Transverse colon (tissue), 4 donors: ENCODE measurements at regions not wholly inside any gene's neighbourhood (a gene's known extent, or its start where the extent isn't known, plus 50 kb on each side); places are given as distances from the start of the nearest gene placed in this dataset.
A peak's percentile ranks its signal among the peaks of the same experiment; 100 is the strongest.

Source experiments
- DNase-seq: peaks from one replicate; pipeline ENCODE4 v3.0.0-alpha.2; 2019
- H3K27ac ChIP-seq, 4 donors: fragments of 200-600 bp; sonication (generic); 2 replicates each; pipeline ENCODE4 v1.5.1; 2016 to 2018; ENCODE audit warnings: inconsistent platforms in 4 of 4
- H3K27me3 ChIP-seq: fragments of 200-600 bp; sonication (generic); 2 replicates; pipeline ENCODE4 v1.5.1; 2017; ENCODE audit warnings: inconsistent platforms
- H3K36me3 ChIP-seq, 4 donors: fragments of 200-600 bp; sonication (generic); 2 replicates each; pipeline ENCODE4 v1.5.1; 2017 to 2019; ENCODE audit warnings: inconsistent platforms in 4 of 4
- H3K4me1 ChIP-seq, 4 donors: fragments of 200-600 bp; sonication (generic); 2 replicates each; pipeline ENCODE4 v1.5.1; 2017 to 2020; ENCODE audit warnings: inconsistent platforms in 4 of 4
- H3K4me3 ChIP-seq, 4 donors: fragments of 200-600 bp; sonication (generic); 1 replicate in 1 of 4; 2 replicates in 3 of 4; pipeline versions ENCODE4 v1.5.1 to v1.6.1; 2017 to 2019; ENCODE audit warnings: inconsistent platforms in 4 of 4
- H3K9me3 ChIP-seq, 2 donors: fragments of 200-600 bp; sonication (generic); 2 replicates each; pipeline ENCODE4 v1.5.1; 2017 to 2019; ENCODE audit warnings: inconsistent platforms in 2 of 2
- EP300 ChIP-seq: sonication (generic); formaldehyde crosslinking; IDR thresholded peaks from one replicate; pipeline ENCODE4 v1.6.1; 2017; ENCODE audit warnings: antibody characterized with exemption, low read depth
- POLR2A ChIP-seq: fragments of 450-650 bp; IDR thresholded peaks from one replicate; pipeline ENCODE4 v1.6.1; 2016; ENCODE audit warnings: antibody characterized with exemption, mild to moderate bottlenecking, moderate library complexity
- POLR2AphosphoS5 ChIP-seq, 3 donors: sonication (generic); formaldehyde crosslinking; IDR thresholded peaks; one replicate each; pipeline ENCODE4 v1.6.1; 2016; ENCODE audit warnings: antibody characterized with exemption in 3 of 3
- WGBS, 2 donors: methylation state at CpG; one replicate each; pipeline ENCODE4 v1.1.5; 2018; ENCODE audit warnings: low coverage in 1 of 2; 5-methylcytosine and 5-hydroxymethylcytosine counted together
- in situ Hi-C, 4 donors: fragments of 200-750 bp; cut with MboI; loops; one replicate each; pipeline versions ENCODE4 v1.15.0 to v1.15.1; 2017; ENCODE audit warnings: low sequenced_read_pairs in 3 of 4, low pct_ligation_motif_present in 1 of 4, low pct_unique_long_range_greater_than_20kb in 1 of 4
- intact Hi-C: fragments of 100-400 bp; cut with DNase I; formaldehyde crosslinking; loops from one replicate; pipeline ENCODE4 v1.15.1; 2023; ENCODE audit warnings: low total_unique reads
- TF ChIP-seq, protein P1 (sequence below), 5 experiments: fragments of 200-600 bp in 3 of 5; fragments of 450-650 bp in 2 of 5; sonication (generic) in 3 of 5; IDR thresholded peaks; 1 replicate in 2 of 5; 2 replicates in 3 of 5; pipeline ENCODE4 v1.5.1; 2016 to 2017; ENCODE audit warnings: antibody characterized with exemption in 5 of 5, inconsistent platforms in 3 of 5, mild to moderate bottlenecking in 2 of 5, moderate library complexity in 1 of 5

DNA sequence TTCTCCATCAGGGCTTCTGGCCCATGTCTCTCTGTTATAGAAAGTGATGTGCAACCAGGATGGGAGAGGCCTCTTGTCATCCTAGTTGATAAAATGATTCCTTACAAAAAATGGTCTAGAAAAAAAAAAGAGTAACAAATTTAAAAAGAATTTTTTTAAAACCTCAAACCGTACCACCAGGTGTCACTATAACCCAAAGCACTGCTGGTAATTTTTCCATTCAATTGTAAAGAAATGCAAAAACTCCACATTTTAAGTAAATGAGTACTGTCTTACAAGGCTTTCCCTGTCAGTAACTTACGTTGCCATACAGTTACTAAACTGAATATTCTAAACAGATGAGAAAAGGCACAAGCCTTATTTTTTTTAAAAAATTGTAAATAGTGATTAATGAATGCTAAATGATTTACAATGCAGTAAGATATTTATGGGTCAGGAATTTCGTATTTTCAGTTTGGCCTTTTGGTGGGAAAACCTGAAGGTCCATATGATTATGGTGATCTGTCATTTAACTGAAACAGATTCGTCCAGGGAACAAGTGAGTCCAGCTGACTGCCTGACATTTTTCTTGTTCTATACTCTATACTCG lies 95.4 kb downstream of the OGFRL1 start:
- TF ChIP-seq, protein P1, sequence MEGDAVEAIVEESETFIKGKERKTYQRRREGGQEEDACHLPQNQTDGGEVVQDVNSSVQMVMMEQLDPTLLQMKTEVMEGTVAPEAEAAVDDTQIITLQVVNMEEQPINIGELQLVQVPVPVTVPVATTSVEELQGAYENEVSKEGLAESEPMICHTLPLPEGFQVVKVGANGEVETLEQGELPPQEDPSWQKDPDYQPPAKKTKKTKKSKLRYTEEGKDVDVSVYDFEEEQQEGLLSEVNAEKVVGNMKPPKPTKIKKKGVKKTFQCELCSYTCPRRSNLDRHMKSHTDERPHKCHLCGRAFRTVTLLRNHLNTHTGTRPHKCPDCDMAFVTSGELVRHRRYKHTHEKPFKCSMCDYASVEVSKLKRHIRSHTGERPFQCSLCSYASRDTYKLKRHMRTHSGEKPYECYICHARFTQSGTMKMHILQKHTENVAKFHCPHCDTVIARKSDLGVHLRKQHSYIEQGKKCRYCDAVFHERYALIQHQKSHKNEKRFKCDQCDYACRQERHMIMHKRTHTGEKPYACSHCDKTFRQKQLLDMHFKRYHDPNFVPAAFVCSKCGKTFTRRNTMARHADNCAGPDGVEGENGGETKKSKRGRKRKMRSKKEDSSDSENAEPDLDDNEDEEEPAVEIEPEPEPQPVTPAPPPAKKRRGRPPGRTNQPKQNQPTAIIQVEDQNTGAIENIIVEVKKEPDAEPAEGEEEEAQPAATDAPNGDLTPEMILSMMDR (IDR thresholded peaks at IDR 0.05) = peak; percentile 47 to 67 (median 55)
- no peak for TF ChIP-seq POLR2A
- WGBS, 2 donors = 36 to 39% methylated on average over 5 of the region's 5 CpGs

DNA sequence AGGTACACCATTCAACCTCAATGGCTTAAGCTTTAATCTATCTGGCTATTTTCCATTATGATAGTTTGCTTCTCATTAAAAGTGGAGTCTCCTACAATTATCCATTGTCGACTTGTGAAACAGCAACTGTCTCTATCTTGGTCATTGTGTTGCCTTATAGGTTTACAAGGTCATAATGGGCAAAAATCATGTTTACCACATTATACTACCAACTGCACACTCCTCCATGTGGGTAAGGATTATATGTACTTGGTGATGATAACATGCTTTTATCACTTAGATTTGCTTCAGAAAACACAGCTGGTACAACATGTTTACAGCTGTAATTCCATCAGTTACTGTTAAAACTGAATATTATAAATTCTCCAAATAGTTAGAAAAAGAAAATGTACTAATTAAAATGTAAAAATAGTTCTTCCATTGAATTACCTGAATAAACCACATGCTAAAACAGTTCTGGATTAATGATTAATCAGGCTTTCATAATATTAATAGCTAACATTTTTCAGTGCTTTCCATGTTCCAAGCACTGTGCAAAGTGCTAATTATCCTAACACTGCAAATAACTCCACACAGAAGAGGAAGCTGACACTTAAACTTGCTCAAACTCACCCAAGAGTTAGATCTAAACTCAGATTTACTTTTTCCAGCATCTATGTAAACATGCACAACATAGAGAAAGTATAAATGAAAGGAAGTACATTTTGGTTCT lies 96.7 kb downstream of the OGFRL1 start:
- Histone ChIP-seq H3K4me1 (peaks cover 0 to 25% (median 6%) of the 10 kb centered on the region in 4 donors), H3K9me3 (no peaks in the 10 kb centered on the region), H3K27me3 (no peaks in the 10 kb centered on the region), H3K27ac (no peak overlapping the region), H3K36me3 (no peaks in the 10 kb centered on the region), H3K4me3 (no peak overlapping the region)
- DNase-seq = no peak
- intact Hi-C loops = loop anchor here (5.0 kb wide), 1 partner anchor 122 kb away; no protein-coding TSS in a partner anchor
- 41% methylated on average over 1 of the region's 1 CpG; no CpG with 5 or more reads in 1 of the 2 donors for WGBS, 2 donors
- in situ Hi-C loops = loop anchor here (10.0 to 25.0 kb wide), 3 partner anchors 120 to 702 kb away; no protein-coding TSS in a partner anchor
- TF ChIP-seq POLR2A = no peak
- TF ChIP-seq, protein P1 (IDR thresholded peaks at IDR 0.05) = no peak
- TF ChIP-seq POLR2AphosphoS5 (IDR thresholded peaks at IDR 0.05) = no peak
- no peak for TF ChIP-seq EP300

More for the DNA sequence above, 95.4 kb downstream of the OGFRL1 start:
- in situ Hi-C loops = loop anchor here (10.0 to 25.0 kb wide), 3 partner anchors 121 to 703 kb away; no protein-coding TSS in a partner anchor
- intact Hi-C loops = no loop called here
- H3K27ac ChIP-seq = no peak overlapping the region
- H3K4me3 ChIP-seq = no peak overlapping the region
- no peaks in the 10 kb centered on the region for H3K36me3 ChIP-seq
- no peaks in the 10 kb centered on the region for H3K9me3 ChIP-seq
- H3K27me3 ChIP-seq = no peaks in the 10 kb centered on the region
- DNase-seq = no peak
- peaks cover 0 to 25% (median 6%) of the 10 kb centered on the region in 4 donors for H3K4me1 ChIP-seq

DNA sequence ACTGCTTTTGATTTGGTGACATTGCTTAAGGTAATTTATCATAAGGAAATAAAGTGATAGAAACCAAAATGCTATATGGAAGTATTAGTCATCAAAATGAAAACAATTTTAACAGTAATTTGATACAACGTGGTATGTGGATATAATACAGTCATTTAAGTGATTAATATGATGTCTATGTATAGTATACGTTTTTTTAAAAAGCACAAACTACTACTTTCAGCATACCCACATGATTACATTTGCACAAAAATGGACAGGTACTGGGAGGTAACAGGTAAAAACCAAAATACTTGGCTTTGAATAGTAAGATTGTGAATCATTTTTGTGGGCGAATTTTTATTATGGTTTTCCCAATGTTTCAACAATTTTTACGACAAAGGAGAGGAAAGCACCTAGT lies 97.6 kb downstream of the OGFRL1 start:
- intact Hi-C loops (loop anchor here (5.0 kb wide), 1 partner anchor 121 kb away; no protein-coding TSS in a partner anchor), in situ Hi-C loops (loop anchor here (10.0 to 25.0 kb wide), 3 partner anchors 119 to 701 kb away; no protein-coding TSS in a partner anchor)
- Histone ChIP-seq H3K4me1 (peaks cover 0 to 25% (median 6%) of the 10 kb centered on the region in 4 donors), H3K27me3 (no peaks in the 10 kb centered on the region), H3K9me3 (no peaks in the 10 kb centered on the region), H3K27ac (no peak overlapping the region), H3K36me3 (no peaks in the 10 kb centered on the region), H3K4me3 (no peak overlapping the region)
- WGBS, 2 donors = 67 to 71% methylated on average over 4 of the region's 4 CpGs
- no peak for TF ChIP-seq POLR2A
- no peak for DNase-seq

DNA sequence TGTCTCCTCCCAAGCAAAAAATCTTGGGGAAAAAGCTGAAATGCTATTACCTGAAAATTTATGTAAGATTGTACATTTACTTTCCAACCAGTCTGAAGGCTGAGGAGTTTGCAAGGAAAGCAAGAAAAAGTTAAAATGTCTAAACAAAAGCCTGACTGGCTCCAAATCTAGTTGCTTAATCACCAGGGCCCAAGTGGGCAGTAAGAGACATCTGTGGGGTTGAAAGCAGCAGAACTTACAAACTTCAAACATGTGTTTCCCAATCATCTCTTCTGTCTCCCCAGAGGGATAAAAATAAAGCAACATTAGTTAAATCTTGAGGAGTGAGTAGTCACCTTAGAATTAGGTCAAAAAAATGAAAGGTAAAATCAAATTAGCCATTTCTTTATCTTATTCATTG lies 98.6 kb downstream of the OGFRL1 start:
- H3K27me3 ChIP-seq = no peaks in the 10 kb centered on the region
- no peaks in the 10 kb centered on the region for H3K9me3 ChIP-seq
- in situ Hi-C loops = loop anchor here (10.0 to 25.0 kb wide), 3 partner anchors 118 to 700 kb away; no protein-coding TSS in a partner anchor
- DNase-seq = no peak
- intact Hi-C loops = loop anchor here (5.0 kb wide), 1 partner anchor 120 kb away; no protein-coding TSS in a partner anchor
- H3K36me3 ChIP-seq = no peaks in the 10 kb centered on the region
- H3K27ac ChIP-seq = no peak overlapping the region
- peaks cover 0 to 25% (median 6%) of the 10 kb centered on the region in 4 donors for H3K4me1 ChIP-seq
- no peak overlapping the region for H3K4me3 ChIP-seq
- TF ChIP-seq EP300 (no peak), POLR2A (no peak), POLR2AphosphoS5 (IDR thresholded peaks at IDR 0.05) (no peak)
- TF ChIP-seq, protein P1 (IDR thresholded peaks at IDR 0.05) = no peak
